ENCODE measurements at regions not wholly inside any gene's neighbourhood (a gene's known extent, or its start where the extent isn't known, plus 50 kb on each side); places are given as distances from the start of the nearest gene placed in this dataset.

DNA sequence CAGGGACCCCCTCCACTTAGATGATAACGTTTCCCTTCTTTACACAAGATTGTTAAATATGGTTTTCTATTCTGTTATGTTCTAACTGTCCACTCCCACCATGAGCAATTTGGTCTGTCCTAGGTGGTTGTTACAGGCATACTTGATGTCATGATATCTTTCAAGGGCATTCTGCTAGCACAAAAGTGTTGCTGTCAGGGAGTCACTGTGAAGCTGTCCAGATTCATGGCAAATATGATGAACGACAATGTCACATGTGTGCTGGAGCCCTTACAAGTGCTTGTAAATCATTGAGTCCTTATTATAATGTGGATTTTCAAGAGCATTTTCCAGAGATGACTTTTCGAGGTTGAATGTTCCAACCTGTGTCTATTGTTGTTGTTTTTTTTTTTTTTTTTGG is 1250.7 kb upstream of the PRKX start:
- no peaks in the 10 kb centered on the region for H3K4me1 ChIP-seq
- DNase-seq, result no peak
- H3K36me3 ChIP-seq, result no peaks in the 10 kb centered on the region
- H3K9me3 ChIP-seq, result no peaks in the 10 kb centered on the region
- H3K27me3 ChIP-seq, result no peaks in the 10 kb centered on the region
- H3K4me3 ChIP-seq, result no peak overlapping the region
- no peak overlapping the region for H3K27ac ChIP-seq
- TF ChIP-seq POLR2A (IDR thresholded peaks at IDR 0.05), result no peak
- TF ChIP-seq, protein P1, sequence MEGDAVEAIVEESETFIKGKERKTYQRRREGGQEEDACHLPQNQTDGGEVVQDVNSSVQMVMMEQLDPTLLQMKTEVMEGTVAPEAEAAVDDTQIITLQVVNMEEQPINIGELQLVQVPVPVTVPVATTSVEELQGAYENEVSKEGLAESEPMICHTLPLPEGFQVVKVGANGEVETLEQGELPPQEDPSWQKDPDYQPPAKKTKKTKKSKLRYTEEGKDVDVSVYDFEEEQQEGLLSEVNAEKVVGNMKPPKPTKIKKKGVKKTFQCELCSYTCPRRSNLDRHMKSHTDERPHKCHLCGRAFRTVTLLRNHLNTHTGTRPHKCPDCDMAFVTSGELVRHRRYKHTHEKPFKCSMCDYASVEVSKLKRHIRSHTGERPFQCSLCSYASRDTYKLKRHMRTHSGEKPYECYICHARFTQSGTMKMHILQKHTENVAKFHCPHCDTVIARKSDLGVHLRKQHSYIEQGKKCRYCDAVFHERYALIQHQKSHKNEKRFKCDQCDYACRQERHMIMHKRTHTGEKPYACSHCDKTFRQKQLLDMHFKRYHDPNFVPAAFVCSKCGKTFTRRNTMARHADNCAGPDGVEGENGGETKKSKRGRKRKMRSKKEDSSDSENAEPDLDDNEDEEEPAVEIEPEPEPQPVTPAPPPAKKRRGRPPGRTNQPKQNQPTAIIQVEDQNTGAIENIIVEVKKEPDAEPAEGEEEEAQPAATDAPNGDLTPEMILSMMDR (IDR thresholded peaks at IDR 0.05), result no peak

DNA sequence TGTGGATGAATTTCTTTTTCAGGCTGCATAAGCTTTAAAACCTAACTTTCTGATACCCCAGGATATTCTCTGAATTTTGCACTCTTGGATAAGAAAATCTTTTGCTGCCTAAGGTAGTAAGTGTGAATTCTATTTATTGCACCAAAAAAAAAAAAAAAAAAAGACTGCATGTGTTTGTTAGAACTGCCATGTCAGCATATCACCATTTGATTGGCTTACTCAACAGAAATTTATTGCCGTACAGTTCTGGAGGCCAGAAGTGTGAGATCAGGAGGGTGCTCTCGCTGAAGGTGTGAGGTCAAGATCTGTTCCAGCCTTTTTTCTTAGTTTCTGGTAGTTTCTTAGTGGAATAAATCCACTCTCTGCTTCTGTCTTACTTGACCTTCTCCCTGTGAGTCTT is 1250.0 kb upstream of the PRKX start:
- Histone ChIP-seq H3K4me3 (no peak overlapping the region), H3K9me3 (no peaks in the 10 kb centered on the region), H3K36me3 (no peaks in the 10 kb centered on the region), H3K27me3 (no peaks in the 10 kb centered on the region), H3K27ac (no peak overlapping the region), H3K4me1 (no peaks in the 10 kb centered on the region)
- TF ChIP-seq, protein P1 (IDR thresholded peaks at IDR 0.05), result no peak
- no peak for TF ChIP-seq POLR2A (IDR thresholded peaks at IDR 0.05)
- no peak for DNase-seq

DNA sequence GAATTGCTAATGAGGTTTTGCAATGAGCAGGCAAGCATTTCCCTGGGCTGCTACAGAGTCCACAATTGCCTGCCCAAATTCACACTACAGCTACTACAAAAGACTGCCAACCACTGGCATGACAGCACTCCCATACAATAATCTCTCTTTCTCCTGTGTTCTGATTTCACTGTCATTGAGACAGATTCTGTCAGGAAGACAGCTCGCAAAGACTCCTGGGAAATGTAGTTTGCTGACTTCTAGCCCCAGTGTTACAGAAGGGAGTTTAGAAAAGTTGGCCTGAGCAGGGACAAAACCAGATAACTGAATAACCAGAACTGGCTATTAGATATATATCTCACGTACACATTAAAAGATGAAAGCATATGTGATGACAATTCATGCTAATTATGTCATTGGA is 1231.3 kb upstream of the PRKX start:
- Histone ChIP-seq H3K4me1 (no peaks in the 10 kb centered on the region), H3K27ac (no peak overlapping the region)

DNA sequence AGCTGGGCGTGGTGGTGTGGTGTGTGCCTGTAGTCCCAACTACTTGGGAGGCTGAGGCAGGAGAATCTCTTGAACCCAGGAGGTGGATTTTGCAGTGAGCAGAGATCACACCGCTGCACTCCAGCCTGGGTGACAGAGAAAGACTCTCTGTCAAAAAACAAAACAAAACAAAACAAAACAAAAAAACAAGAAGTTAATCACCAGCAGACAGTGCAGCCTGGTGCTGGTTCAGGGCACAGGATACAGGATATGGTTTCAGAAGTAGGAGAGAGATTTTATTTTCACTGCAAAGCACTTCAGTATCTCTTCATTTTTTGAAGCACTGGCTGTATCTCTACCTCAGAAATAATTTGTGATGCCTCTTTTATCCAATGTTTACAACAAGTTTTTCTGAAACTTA is 1222.9 kb upstream of the PRKX start:
- Histone ChIP-seq H3K27ac (no peak overlapping the region), H3K4me1 (no peaks in the 10 kb centered on the region), H3K36me3 (no peaks in the 10 kb centered on the region), H3K4me3 (no peak overlapping the region), H3K27me3 (no peaks in the 10 kb centered on the region), H3K9me3 (no peaks in the 10 kb centered on the region)
- no peak for DNase-seq
- TF ChIP-seq POLR2A (IDR thresholded peaks at IDR 0.05), result no peak
- TF ChIP-seq, protein P1 (IDR thresholded peaks at IDR 0.05), result no peak

More for the DNA sequence above, 1231.3 kb upstream of the PRKX start:
- H3K27me3 ChIP-seq, result no peaks in the 10 kb centered on the region
- no peak overlapping the region for H3K4me3 ChIP-seq
- no peaks in the 10 kb centered on the region for H3K9me3 ChIP-seq
- no peak for DNase-seq
- H3K36me3 ChIP-seq, result no peaks in the 10 kb centered on the region
- TF ChIP-seq POLR2A (IDR thresholded peaks at IDR 0.05), result no peak
- TF ChIP-seq, protein P1 (IDR thresholded peaks at IDR 0.05), result no peak

DNA sequence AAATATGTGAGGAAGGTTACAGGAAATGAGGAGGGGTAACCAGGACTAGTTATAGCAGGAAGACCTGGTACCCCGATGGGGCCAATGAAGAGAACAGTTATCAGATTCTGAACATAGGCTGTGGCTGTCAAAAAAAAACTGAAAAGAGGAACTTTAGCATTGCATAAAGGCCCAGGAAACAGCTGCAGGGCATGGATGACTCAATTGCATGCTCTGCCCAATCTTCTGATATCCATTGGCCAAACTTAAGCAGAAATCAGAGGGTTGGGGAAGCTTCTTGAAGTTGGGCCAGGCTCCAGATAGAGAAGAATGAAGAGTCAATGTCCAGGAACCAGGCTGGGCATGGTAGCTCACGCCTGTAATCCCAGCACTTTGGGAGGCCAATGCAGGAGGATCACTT is 1222.4 kb upstream of the PRKX start:
- Histone ChIP-seq H3K4me1 (no peaks in the 10 kb centered on the region), H3K27me3 (no peaks in the 10 kb centered on the region), H3K4me3 (no peak overlapping the region), H3K9me3 (no peaks in the 10 kb centered on the region), H3K27ac (no peak overlapping the region), H3K36me3 (no peaks in the 10 kb centered on the region)
- no peak for TF ChIP-seq POLR2A (IDR thresholded peaks at IDR 0.05)
- TF ChIP-seq, protein P1 (IDR thresholded peaks at IDR 0.05), result no peak
- peak in 1 of 3 donors; percentile 49 for DNase-seq

DNA sequence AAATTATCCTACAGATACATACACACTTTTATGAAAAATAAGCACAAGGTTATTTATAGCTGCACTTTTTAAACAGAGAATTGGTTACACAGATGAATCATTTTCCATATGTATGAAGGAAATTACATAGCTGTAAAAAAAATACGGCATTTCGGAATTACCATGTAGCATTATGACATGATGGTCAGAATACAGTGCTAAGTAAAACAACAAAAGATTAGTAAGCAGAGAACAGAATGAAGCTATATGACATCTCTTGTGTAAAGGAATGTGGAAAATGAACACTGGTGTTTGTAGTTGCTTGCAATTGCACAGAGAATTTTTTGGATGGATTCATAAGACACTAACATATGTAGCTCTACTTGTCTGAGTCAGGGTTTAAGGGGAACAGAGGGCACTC is 1222.0 kb upstream of the PRKX start:
- H3K4me3 ChIP-seq, result no peak overlapping the region
- DNase-seq, result no peak
- TF ChIP-seq, protein P1 (IDR thresholded peaks at IDR 0.05), result no peak
- no peak for TF ChIP-seq POLR2A (IDR thresholded peaks at IDR 0.05)
- no peaks in the 10 kb centered on the region for H3K9me3 ChIP-seq
- no peaks in the 10 kb centered on the region for H3K4me1 ChIP-seq
- H3K27me3 ChIP-seq, result no peaks in the 10 kb centered on the region
- H3K27ac ChIP-seq, result no peak overlapping the region
- no peaks in the 10 kb centered on the region for H3K36me3 ChIP-seq

Measured in Peyer's patch (tissue), 4 donors.